ENCODE measurements at regions not wholly inside any gene's neighbourhood (a gene's known extent, or its start where the extent isn't known, plus 50 kb on each side); places are given as distances from the start of the nearest gene placed in this dataset.
"Not testable (repeated sequence)": the region's sequence is repeated elsewhere in the genome, so short reads cannot be mapped to it uniquely, and the experiment has no call there.

- DNase-seq (ENCODE audit: extremely low read depth, insufficient read length), result no peak
- peak; percentile 32 for TF ChIP-seq CTCF (IDR thresholded peaks at IDR 0.05; ENCODE audit: insufficient read depth, low read length, poor library complexity, severe bottlenecking)
- H3K27me3 ChIP-seq (replicated peaks; ENCODE audit: control insufficient read depth, insufficient read depth, low read length), result no peaks in the 10 kb centered on the region
- no peaks in the 10 kb centered on the region for H3K36me3 ChIP-seq (ENCODE audit: control insufficient read depth, insufficient read depth, low read length)
- no peak overlapping the region for H3K4me3 ChIP-seq (replicated peaks; ENCODE audit: low read depth, low read length)
These were observed 626.6 kb upstream of the SGCD start for GRCh38 chr5:155700333-155700732.

DNA sequence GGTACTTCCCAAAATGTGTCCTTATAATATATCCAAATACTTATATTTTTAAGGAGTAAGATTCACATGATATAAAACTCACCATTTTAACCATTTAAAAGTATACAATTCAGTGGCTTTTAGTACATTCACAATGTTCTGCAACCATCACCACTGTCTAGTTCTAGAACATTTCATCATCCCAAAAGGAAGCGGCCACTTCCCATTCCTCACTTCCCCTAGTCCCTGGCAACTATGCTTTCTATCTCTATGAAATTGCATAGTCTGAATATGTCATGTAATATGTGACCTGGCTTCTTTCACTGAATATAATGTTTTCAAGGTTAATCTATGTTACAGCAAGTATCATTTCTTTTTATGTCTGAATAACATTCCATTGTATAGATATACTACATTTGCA, 615.1 kb upstream of the SGCD start:
- no peak for DNase-seq (ENCODE audit: extremely low read depth, insufficient read length)
- Histone ChIP-seq H3K27me3 (replicated peaks; ENCODE audit: control insufficient read depth, insufficient read depth, low read length) (no peaks in the 10 kb centered on the region), H3K4me3 (replicated peaks; ENCODE audit: low read depth, low read length) (no peak overlapping the region), H3K36me3 (ENCODE audit: control insufficient read depth, insufficient read depth, low read length) (no peaks in the 10 kb centered on the region)
- no peak for TF ChIP-seq CTCF (IDR thresholded peaks at IDR 0.05; ENCODE audit: insufficient read depth, low read length, poor library complexity, severe bottlenecking)

DNA sequence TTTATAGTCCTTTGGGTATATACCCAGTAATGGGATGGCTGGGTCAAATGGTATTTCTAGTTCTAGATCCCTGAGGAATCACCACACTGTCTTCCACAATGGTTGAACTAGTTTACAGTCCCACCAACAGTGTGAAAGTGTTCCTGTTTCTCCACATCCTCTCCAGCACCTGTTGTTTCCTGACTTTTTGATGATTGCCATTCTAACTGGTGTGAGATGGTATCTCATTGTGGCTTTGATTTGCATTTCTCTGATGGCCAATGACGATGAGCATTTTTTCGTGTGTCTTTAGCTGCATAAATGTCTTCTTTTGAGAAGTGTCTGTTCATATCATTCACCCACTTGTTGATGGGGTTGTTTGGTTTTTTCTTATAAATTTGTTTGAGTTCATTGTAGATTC, 612.5 kb upstream of the SGCD start:
- DNase-seq (ENCODE audit: extremely low read depth, insufficient read length); H3K36me3 ChIP-seq (ENCODE audit: control insufficient read depth, insufficient read depth, low read length); H3K4me3 ChIP-seq (replicated peaks; ENCODE audit: low read depth, low read length); H3K27me3 ChIP-seq (replicated peaks; ENCODE audit: control insufficient read depth, insufficient read depth, low read length): not testable (repeated sequence)

GRCh38 chr5:155726267-155726666, 600.7 kb upstream of the SGCD start:
- Histone ChIP-seq H3K36me3 (ENCODE audit: control insufficient read depth, insufficient read depth, low read length) (no peaks in the 10 kb centered on the region), H3K27me3 (replicated peaks; ENCODE audit: control insufficient read depth, insufficient read depth, low read length) (no peaks in the 10 kb centered on the region), H3K4me3 (replicated peaks; ENCODE audit: low read depth, low read length) (no peak overlapping the region)
- no peak for TF ChIP-seq CTCF (IDR thresholded peaks at IDR 0.05; ENCODE audit: insufficient read depth, low read length, poor library complexity, severe bottlenecking)
- no peak for DNase-seq (ENCODE audit: extremely low read depth, insufficient read length)

DNA sequence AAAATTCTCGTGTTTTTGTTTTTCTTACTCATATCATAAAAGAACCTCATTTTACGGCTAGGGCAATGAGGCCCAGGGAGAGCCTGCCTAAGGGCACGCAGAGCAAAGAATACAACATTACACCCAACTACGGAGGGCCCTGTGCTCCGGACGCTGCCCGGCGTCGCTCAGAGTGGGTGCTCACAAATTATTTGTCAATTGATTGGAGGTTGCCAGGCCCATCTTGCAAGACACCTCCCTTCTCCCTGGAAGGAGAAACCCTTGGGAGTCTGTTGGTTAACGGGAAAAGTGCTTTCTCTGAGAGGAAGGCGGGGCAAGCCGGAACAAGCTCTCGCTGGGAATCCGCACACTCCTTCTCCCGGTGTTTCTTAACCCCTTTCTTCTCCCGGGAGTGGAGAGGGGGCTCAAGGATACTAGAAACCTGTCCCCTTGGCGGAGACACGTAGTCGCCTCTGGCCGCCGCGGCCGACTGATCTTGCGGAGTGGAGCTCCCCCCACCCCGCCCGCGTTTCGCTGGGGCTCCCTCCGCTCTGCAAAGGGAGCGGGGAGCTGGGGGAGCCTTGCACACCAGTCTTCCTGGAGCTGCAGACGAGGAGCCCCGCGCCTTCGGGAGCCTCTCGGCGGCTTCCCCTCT, 599.3 kb upstream of the SGCD start:
- H3K4me3 ChIP-seq (replicated peaks; ENCODE audit: low read depth, low read length), result no peak overlapping the region
- no peaks in the 10 kb centered on the region for H3K36me3 ChIP-seq (ENCODE audit: control insufficient read depth, insufficient read depth, low read length)
- no peaks in the 10 kb centered on the region for H3K27me3 ChIP-seq (replicated peaks; ENCODE audit: control insufficient read depth, insufficient read depth, low read length)
- TF ChIP-seq CTCF (IDR thresholded peaks at IDR 0.05; ENCODE audit: insufficient read depth, low read length, poor library complexity, severe bottlenecking), result no peak
- DNase-seq (ENCODE audit: extremely low read depth, insufficient read length), result no peak

DNA sequence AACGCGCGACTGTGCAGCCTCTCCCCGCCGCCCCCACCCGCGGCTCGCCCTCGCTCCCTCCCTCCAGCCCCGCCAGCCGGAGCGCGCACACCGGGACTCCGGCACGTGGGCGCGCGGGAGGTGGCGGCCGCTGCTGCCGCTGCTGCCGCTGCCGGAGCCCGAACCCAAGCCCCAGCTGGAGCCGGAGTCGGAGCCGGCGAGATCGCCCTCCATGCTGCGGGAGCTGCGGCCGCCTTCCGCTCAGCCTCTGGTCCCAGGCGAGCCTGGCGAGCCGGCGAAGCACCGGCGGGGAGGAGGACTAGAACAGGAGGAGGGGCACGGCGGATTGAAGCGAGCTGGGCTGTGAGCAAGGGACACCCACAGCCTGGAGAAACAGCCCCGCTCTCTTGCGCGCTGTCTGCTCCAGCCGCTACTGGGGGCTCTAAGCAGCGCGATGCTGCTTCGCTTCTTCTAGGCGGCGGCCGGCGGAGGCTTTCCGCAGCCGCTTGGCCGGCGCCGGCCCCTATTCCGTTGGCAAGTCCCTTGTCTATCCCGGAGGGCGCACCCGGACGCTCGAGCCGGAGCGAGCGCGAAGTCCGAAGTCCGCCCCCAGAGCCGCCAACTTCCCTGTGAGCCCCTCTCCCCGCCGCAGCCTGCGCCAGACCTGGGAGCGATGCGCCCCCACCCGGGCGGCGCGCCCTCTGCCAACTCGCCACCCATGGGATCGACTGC, 598.7 kb upstream of the SGCD start:
- no peak for DNase-seq (ENCODE audit: extremely low read depth, insufficient read length)
- no peak for TF ChIP-seq CTCF (IDR thresholded peaks at IDR 0.05; ENCODE audit: insufficient read depth, low read length, poor library complexity, severe bottlenecking)
- Histone ChIP-seq H3K36me3 (ENCODE audit: control insufficient read depth, insufficient read depth, low read length) (no peaks in the 10 kb centered on the region), H3K4me3 (replicated peaks; ENCODE audit: low read depth, low read length) (no peak overlapping the region), H3K27me3 (replicated peaks; ENCODE audit: control insufficient read depth, insufficient read depth, low read length) (no peaks in the 10 kb centered on the region)

Measured in GM06990 (cell line).